GM21367 (cell line): ENCODE measurements at regions not wholly inside any gene's neighbourhood (a gene's known extent, or its start where the extent isn't known, plus 50 kb on each side); places are given as distances from the start of the nearest gene placed in this dataset.
"Not testable (repeated sequence)": the region's sequence is repeated elsewhere in the genome, so short reads cannot be mapped to it uniquely, and the experiment has no call there.

Experiments used
- ATAC-seq: cut with Tn5 transposase; IDR thresholded peaks from one replicate; pipeline ENCODE4 v1.9.1; 2021; ENCODE audit not compliant: unreplicated experiment

GRCh38 chr2:144669196-144669987 lies 149.5 kb upstream of the ZEB2 start:
- no peak for ATAC-seq

GRCh38 chr2:144668493-144669110 lies 148.7 kb upstream of the ZEB2 start:
- no peak for ATAC-seq

DNA sequence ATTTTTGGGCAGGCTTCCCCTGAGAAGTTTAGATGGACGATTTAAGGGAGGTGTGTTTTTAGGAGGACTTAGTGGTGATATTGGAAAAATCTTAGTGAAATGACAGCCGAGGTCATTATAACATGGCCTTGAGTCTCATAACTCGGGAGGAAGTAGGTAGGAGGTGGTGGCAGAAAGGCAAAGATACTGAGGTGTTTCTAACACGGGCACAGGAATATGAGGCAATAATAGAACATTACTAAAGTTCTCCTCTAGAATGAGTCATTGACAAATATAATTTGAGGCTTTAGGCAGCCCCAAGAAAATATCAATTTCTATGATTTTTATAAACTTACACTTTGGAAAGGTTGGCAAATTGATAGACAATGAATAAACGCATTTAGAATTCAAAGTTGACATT lies 146.1 kb upstream of the ZEB2 start:
- no peak for ATAC-seq

DNA sequence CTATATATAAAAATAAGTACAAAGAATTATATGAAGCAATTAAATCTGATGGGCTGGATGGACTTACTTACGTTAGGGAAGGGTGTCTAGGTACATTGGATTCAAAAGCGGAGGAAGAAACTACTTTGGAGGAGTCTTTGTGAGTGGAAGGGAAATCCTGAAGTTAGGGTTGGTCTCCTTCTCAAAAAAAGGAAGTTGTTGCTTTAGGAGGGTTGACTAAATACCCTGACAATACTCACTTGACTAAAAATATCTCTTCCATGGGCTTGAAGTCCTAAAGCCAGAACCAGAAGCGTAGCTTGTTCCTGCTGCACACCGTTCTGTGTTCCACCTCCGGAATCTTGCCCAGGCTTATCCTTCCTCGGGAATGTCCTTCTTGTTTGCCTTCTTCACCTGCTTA lies 143.3 kb upstream of the ZEB2 start:
- no peak for ATAC-seq

DNA sequence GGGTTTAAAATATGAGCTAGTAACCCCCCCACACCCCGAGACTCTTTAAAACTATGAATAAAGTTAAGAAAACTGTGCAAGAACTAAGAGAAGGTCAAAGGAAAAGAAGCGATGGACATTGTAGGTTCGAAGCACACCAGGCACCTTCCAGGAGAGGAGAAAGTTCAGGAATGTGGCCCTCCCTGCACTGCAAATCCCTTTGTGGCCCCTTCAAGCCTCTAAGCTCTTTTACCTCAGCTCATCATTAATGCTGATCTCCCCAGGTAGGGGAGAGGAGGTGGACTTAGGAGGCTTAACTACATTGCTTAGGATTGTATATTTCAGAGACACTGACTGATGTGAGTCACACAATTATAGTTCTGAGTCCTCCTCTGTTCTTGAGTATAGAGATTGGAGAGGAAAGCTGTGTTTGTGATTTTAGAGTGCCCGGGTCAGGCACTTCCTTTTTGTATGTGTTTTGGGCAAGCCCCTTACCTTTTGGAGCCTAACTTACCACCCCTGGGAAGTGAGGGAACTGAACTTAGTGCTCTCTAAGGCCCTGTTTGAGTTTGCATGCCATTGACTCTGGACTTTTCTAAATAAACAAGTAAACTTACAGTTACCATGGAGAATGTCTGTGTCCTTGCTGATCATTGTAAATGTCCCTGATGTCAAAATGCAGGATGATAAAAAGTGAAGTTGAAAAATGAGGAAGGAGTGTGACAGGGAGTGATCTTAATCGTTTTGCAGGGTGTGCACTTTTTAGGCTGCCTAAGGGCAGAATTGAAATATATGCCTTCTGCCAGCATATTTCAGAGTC lies 140.8 kb upstream of the ZEB2 start:
- no peak for ATAC-seq

- no peak for ATAC-seq
Observed at GRCh38 chr2:144659731-144660275, 139.9 kb upstream of the ZEB2 start.

- ATAC-seq, result no peak
Observed at GRCh38 chr2:144654523-144654922, 134.6 kb upstream of the ZEB2 start.

GRCh38 chr2:144650907-144651306 lies 131.0 kb upstream of the ZEB2 start:
- ATAC-seq, result no peak

DNA sequence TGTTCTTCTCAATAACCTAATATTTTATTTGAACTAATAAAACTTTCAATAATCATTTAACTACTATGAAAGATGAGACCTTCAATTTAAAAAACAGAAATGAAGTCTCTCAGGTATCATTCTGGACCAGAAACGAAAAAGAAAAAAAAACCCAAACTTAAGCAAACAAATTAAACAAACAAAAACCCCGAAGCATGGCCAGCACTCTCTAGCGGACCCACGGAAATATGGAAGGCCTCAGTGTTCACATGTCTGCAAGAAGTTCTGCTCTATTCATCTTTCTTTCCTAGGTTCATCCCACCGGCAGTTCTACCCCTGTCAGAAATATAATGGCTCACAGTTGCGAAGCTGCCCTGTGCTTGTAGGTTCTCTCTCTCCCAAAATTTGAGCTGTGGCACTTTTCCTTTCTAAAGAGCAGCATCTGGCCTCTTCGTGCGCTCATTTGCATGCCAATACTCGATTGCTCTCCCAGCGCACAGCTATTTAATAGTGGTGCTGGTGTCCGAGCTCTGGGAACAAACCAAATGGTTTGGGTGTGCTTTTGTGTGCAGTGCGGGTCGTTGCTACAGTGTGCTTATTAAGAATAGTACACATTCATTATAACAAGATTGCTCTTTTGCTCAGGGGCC lies 129.0 kb upstream of the ZEB2 start:
- no peak for ATAC-seq

- ATAC-seq, result no peak
Observed at GRCh38 chr2:144645083-144645778, 125.3 kb upstream of the ZEB2 start.

DNA sequence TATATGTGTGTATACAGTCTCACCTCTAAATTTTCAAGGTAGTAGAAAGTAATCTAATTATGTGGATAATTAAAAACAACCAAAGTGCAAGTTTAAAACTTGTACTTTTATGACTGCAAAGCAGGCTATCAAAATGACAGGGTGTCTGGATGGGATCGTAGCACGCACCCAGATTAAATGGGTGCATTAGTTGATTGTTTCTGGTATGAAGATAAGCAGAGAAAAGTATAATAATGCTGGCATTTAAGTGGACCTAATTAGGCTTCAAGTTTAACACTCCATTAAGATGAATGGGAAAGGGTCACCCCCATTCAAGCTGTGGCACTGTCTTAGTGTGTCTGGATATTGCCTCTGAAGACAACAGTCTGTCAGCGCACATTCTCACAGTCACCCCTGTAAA lies 124.6 kb upstream of the ZEB2 start:
- no peak for ATAC-seq

DNA sequence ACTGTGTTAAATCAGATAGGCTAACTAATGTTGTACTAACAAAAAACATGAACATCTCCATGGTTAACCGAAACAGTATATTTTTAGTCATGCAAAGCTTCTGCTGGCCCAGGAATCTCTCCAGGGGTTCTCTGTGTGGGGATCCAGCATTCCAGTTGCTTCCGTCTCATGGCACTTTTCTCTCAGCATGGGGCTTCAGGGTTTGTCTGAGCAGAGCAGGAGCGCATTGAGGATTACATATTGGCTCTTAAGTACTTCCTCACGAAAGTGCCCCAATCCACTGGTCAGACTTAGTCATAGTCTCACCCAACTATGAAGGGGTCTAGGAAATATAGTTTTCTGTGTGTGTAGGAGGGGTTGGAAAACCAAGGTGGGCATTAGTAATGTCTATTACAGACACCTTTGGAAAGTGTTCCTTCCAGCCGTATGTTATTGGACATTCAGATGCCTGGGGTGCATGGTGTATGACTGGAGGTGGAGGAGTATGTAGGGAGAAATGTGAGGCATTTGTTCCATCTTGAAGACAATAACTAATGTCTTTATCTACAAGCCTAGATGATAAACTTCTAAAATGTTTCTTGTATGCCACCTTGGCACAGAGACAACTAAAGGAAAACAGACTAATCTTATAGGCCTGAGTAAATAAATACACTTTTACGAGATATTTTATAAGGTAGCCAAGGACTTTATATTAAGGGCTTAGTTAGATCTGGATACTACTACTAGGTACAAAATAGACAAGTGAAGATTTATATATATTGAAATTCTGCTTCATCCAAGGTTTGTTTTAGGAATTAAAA lies 123.8 kb upstream of the ZEB2 start:
- ATAC-seq, result no peak

DNA sequence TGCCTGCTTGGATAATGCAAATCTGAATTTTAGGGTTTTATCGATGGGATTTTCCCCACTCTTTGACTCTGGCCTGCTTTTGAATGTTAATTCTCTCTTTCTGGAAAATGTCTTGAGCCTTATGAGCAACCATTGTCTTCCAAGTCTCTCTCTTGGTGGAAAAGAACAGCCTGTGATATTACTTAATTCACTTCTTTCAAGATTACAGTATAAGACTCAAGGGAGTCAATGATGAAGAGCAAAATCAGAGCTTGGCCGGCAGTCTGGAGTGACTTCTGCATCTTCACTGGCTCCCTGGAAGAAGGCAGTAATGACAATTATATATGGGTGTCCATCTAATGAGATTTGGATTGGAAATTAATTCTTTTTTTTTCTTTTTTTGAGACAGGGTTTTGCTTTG lies 122.9 kb upstream of the ZEB2 start:
- ATAC-seq, result no peak

GRCh38 chr2:144642131-144642530 lies 122.2 kb upstream of the ZEB2 start:
- no peak for ATAC-seq

DNA sequence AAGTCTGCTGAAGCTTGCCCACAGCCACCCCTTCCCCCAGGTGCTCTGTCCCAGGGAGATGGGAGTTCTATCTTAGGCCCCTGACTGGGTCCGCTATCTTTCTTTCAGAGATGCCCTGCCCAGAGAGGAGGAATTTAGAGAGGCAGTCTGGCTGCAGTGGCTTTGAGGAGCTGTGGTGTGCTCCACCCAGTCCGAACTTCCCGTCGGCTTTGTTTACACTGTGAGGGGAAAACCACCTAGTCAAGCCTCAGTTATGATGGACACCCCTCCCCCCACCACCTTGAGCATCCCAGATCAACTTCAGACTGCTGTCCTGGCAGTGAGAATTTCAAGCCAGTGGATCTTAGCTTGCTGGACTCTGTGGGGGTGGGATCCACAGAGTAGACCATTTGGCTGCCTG lies 118.3 kb upstream of the ZEB2 start:
- not testable (repeated sequence) for ATAC-seq

DNA sequence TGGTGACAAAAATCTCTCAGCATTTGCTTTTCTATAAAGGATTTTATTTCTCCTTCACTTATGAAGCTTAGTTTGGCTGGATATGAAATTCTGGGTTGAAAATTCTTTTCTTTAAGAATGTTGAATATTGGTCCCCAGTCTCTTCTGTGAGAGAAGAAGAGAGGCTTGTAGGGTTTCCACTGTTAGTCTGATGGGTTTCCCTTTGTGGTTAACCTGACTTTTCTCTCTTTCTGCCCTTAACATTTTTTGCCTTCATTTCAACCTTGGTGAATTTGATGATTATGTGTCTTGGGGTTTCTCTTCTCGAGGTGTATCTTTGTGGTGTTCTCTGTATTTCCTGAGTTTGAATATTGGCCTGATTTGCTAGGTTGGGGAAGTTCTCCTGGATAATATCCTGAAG lies 116.9 kb upstream of the ZEB2 start:
- ATAC-seq, result not testable (repeated sequence)

DNA sequence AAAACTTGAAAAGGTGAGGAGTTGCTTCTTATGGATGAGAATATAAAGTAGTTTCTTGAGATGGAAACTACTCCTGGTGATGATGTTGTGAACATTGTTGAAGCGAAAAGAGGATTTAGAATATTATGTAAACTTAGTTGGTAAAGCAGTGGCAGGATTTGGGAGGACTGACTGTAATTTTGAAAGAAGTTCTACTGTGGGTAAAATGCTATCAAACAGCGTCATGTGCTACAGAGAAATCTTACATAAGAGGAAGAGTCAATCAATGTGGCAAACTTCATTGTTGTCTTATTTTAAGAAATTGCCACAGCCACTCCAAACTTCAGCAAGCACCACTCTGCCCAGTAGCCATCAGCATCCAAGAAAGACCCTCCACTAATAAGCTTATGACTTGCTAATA lies 112.9 kb upstream of the ZEB2 start:
- ATAC-seq, result no peak

GRCh38 chr2:144631636-144632035 lies 111.7 kb upstream of the ZEB2 start:
- no peak for ATAC-seq

DNA sequence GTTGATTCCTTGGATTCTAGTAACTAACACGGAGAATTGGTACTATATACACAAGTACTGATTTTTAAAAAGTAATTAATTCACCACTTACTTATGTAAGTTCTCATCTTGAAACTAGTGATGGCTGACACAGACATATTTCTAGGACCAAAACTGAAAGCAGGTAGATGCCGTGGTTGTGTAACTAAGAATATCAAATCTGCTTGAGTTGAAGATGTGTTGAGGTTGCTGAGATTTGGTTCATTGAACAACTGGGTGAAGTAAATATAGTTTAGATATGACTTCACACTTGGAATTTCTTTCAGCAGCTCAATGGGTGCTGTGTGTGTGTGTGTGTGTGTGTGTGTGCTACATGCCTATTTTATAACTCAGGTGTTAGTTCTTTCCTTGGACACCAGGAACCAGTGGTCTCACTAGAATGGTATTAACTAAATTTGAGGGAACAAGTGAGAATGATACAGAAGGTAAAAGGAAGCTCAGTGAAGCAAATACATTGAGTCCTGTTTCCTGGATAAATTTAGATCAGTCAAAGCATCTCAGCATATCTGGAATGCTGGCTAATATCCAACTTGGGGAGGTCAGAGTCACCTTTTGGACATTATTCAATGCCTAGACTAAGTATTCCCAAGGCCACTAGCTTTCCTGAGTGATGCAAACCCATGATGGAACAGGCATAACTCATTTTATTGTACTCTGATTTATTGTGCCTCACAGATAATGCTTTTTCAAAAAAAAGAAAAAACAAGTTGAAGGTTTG lies 110.7 kb upstream of the ZEB2 start:
- no peak for ATAC-seq
